MCF 10A (cell line): ENCODE measurements at regions not wholly inside any gene's neighbourhood (a gene's known extent, or its start where the extent isn't known, plus 50 kb on each side); places are given as distances from the start of the nearest gene placed in this dataset.

Experiments
- BruUV-seq: library from RNA; stranded (reverse); fragments of 400-500 nt; replicated peaks from 2 replicates; lab custom pipeline; 2021; lab: Mats Ljungman, UMichigan
- CTCF ChIA-PET: fragments of 300-600 bp; sonication (Branson Sonifier 250); formaldehyde crosslinking; extraction: SDS; loops from one replicate; lab custom pipeline; 2021; ENCODE audit warnings: antibody characterized with exemption, inconsistent platforms; lab: Yijun Ruan, JAX
- POLR2A ChIA-PET: fragments of 300-600, 350-650 bp; sonication (Branson Sonifier 250); formaldehyde crosslinking; extraction: SDS; loops from one replicate; lab custom pipeline; 2020; ENCODE audit warnings: antibody characterized with exemption, inconsistent platforms; lab: Yijun Ruan, JAX
- DNase-seq: peaks from one replicate; pipeline ENCODE4 v3.0.0-alpha.2; 2018; ENCODE audit not compliant: unreplicated experiment
- H3K27ac Mint-ChIP-seq: one replicate; pipeline ENCODE4 v1.8.0; 2022; ENCODE audit warnings: mild to moderate bottlenecking, low read depth, mixed read lengths; ENCODE audit not compliant: unreplicated experiment
- H3K27me3 Mint-ChIP-seq: one replicate; pipeline ENCODE4 v1.8.0; 2022; ENCODE audit warnings: mixed read lengths; ENCODE audit not compliant: insufficient read depth, unreplicated experiment
- H3K36me3 Mint-ChIP-seq: one replicate; pipeline ENCODE4 v1.8.0; 2022; ENCODE audit warnings: mild to moderate bottlenecking, moderate library complexity, mixed read lengths; ENCODE audit not compliant: insufficient read depth, unreplicated experiment
- H3K4me1 Mint-ChIP-seq: one replicate; pipeline ENCODE4 v1.8.0; 2022; ENCODE audit warnings: mixed read lengths; ENCODE audit not compliant: insufficient read depth, unreplicated experiment
- H3K4me3 Mint-ChIP-seq: one replicate; pipeline ENCODE4 v1.8.0; 2022; ENCODE audit warnings: mild to moderate bottlenecking, moderate library complexity, mixed read lengths; ENCODE audit not compliant: unreplicated experiment
- H3K9me3 Mint-ChIP-seq: one replicate; pipeline ENCODE4 v1.8.0; 2022; ENCODE audit warnings: mixed read lengths; ENCODE audit not compliant: unreplicated experiment
- intact Hi-C: fragments of 100-400 bp; cut with micrococcal nuclease; formaldehyde crosslinking; loops from 2 replicates; pipeline ENCODE4 v1.14.1; 2022
- TF ChIP-seq, protein P1 (sequence below): fragments of 200-600 bp; IDR thresholded peaks from one replicate; pipeline ENCODE4 v1.8.0; 2022; ENCODE audit warnings: antibody characterized with exemption, mild to moderate bottlenecking; ENCODE audit not compliant: unreplicated experiment

DNA sequence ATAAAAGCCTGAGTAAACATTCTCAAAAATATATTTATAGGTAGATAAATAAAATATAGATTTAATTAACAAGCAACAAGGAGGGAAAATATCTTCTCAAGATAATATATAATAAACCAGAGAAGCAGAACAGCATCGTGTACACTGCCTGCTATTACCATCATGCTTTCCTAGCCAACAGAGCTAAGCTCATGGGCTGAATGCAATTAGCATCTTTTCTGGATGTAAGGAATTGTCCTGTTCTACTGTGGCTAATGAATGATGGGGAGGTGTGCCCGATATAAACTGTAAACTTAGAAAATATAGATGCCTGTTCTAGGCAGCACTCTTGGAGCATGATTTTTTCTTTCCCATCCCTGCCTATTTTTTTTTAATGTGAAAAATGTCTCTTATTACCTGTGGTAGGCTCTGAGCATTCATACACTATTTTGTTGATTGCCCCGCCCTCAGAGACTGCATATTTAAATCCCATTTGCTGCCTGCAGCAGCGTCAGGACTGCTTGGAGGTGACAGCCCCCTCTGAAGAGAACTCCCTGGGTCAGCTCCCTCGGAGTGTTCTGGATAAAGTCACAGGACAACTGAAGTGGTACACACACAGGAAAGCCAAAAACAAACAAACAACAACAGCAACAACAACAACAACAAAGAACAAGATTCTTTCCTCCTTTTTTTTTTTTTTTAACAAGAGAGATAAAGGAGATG is 312.3 kb downstream of the SATB1 start:
- POLR2A ChIA-PET = no interaction called here
- no peaks in the 10 kb centered on the region for H3K36me3 Mint-ChIP-seq
- no peak for DNase-seq
- no peaks in the 10 kb centered on the region for H3K9me3 Mint-ChIP-seq
- intact Hi-C loops = no loop called here
- no peak overlapping the region for H3K4me3 Mint-ChIP-seq
- no peak overlapping the region for H3K27ac Mint-ChIP-seq
- H3K27me3 Mint-ChIP-seq = no peaks in the 10 kb centered on the region
- H3K4me1 Mint-ChIP-seq = peaks cover 5% of the 10 kb centered on the region
- CTCF ChIA-PET = no interaction called here
- TF ChIP-seq, protein P1, sequence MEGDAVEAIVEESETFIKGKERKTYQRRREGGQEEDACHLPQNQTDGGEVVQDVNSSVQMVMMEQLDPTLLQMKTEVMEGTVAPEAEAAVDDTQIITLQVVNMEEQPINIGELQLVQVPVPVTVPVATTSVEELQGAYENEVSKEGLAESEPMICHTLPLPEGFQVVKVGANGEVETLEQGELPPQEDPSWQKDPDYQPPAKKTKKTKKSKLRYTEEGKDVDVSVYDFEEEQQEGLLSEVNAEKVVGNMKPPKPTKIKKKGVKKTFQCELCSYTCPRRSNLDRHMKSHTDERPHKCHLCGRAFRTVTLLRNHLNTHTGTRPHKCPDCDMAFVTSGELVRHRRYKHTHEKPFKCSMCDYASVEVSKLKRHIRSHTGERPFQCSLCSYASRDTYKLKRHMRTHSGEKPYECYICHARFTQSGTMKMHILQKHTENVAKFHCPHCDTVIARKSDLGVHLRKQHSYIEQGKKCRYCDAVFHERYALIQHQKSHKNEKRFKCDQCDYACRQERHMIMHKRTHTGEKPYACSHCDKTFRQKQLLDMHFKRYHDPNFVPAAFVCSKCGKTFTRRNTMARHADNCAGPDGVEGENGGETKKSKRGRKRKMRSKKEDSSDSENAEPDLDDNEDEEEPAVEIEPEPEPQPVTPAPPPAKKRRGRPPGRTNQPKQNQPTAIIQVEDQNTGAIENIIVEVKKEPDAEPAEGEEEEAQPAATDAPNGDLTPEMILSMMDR = no peak
- BruUV-seq = no TSS peak

DNA sequence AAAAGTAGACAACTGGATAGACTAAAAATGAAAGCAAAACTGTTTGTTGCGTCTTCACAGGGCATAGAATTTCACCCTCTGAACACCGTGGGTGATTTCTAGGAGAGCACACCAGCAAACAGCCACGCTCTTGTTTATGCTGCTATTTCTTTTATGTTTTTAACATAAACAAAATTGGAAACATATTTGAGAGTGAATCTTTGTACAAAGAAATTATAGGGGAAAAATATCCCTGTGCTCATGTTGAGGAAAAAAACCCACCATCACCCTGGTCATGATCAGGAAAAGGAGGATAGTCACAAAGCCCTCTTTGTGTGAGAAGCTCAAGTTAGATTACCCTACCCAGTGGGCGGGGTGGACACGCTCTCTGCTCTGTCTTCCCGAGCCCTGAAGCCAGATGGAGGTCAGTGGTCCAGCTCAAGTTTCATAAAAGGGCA is 313.3 kb downstream of the SATB1 start:
- intact Hi-C loops = no loop called here
- peaks cover 5% of the 10 kb centered on the region for H3K4me1 Mint-ChIP-seq
- H3K9me3 Mint-ChIP-seq = no peaks in the 10 kb centered on the region
- CTCF ChIA-PET = interaction anchor here (0.5 kb wide), 1 partner anchor 20 kb away, joined by 3 read pairs; no protein-coding TSS in a partner anchor
- no TSS peak for BruUV-seq
- POLR2A ChIA-PET = interaction anchor here (1.1 kb wide), 1 partner anchor 22 kb away, joined by 3 read pairs; no protein-coding TSS in a partner anchor
- H3K36me3 Mint-ChIP-seq = no peaks in the 10 kb centered on the region
- H3K27ac Mint-ChIP-seq = no peak overlapping the region
- DNase-seq = peak; percentile 4
- TF ChIP-seq, protein P1 = no peak
- H3K4me3 Mint-ChIP-seq = no peak overlapping the region
- no peaks in the 10 kb centered on the region for H3K27me3 Mint-ChIP-seq

DNA sequence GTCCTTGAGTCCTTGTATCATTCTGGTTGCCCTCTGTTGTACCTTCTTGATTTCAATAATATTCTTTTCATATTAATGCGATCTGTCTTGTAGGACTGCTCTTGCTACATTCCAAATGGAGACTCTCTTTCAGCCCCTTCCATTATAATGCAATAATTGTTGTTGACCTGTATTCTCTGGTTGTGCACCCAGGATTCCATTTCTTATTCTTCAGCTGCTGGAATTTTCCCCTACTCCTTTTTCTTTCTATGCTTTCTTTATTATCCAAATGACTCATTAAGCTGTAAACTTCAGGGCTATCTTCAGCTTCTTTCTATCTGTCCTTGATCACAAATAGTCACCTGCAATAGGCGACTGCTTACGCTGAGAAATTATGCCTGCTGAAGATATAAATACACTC is 321.5 kb downstream of the SATB1 start:
- ChIA-PET POLR2A (no interaction called here), CTCF (no interaction called here)
- Mint-ChIP-seq H3K27me3 (no peaks in the 10 kb centered on the region), H3K4me3 (no peak overlapping the region), H3K36me3 (no peaks in the 10 kb centered on the region), H3K27ac (no peak overlapping the region), H3K4me1 (peaks cover 18% of the 10 kb centered on the region), H3K9me3 (no peaks in the 10 kb centered on the region)
- TF ChIP-seq, protein P1 = no peak
- no TSS peak for BruUV-seq
- intact Hi-C loops = no loop called here
- DNase-seq = no peak

DNA sequence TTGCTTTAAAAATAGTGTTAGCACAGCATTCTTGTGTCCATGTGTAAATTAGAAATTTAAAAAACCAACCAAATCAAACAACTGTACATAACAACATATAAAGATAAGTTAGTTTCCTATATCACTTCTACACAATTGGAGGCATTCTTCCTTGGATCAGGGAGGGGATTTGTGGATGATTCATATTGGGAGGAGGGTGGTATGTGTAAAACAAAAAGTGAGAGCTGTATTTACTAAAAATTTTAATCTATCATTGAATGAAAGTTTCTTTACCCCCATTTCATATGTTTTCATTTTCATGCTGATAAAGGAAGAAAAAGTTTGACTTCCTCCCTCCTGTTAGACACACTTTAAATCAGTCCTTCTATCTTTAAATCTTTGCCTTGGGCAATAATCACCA is 325.0 kb downstream of the SATB1 start:
- Mint-ChIP-seq H3K27ac (peak overlapping the region; percentile 72), H3K4me3 (no peak overlapping the region), H3K27me3 (no peaks in the 10 kb centered on the region), H3K9me3 (no peaks in the 10 kb centered on the region), H3K36me3 (no peaks in the 10 kb centered on the region), H3K4me1 (peaks cover 18% of the 10 kb centered on the region)
- CTCF ChIA-PET = no interaction called here
- no TSS peak for BruUV-seq
- TF ChIP-seq, protein P1 = no peak
- POLR2A ChIA-PET = no interaction called here
- intact Hi-C loops = no loop called here
- peak; percentile 16 for DNase-seq
